ENCODE measurements at regions not wholly inside any gene's neighbourhood (a gene's known extent, or its start where the extent isn't known, plus 50 kb on each side); places are given as distances from the start of the nearest gene placed in this dataset.

DNA sequence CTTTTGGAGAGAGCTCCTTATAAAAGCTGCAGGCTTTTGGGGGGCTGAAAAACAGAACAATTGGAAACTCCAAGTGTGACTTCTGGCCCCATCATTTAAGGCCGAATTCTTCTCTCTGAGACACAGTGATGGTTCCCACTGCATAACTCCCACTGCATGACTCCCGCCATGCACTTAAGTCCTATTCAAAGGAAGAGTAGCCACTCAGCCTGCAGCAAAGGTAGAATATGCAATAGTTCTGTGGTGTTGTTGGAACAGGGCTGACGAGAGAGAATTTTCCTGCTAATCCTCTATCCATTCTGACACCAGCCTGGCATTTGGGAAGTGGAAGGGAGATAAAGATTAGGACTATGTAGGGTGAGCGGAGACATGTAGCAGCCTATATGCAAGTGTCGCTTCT, 185.6 kb upstream of the ZNF462 start:
- WGBS, 2 experiments (ENCODE audit: low coverage in 1 of 2, low lambda C conversion rate in 2 of 2, missing lambda C conversion rate in 2 of 2) = 54 to 56% methylated on average over 5 of the region's 5 CpGs
- no peaks in the 10 kb centered on the region for H3K4me1 ChIP-seq (ENCODE audit: insufficient read depth)
- in situ Hi-C loops (cut with MboI) = no loop called here
- H4K20me1 ChIP-seq (ENCODE audit: insufficient read depth) = no peaks in the 10 kb centered on the region
- no peaks in the 10 kb centered on the region for H3K79me2 ChIP-seq (ENCODE audit: insufficient read depth)
- H3K4me3 ChIP-seq = no peak overlapping the region
- H3K36me3 ChIP-seq (ENCODE audit: low read depth) = no peaks in the 10 kb centered on the region
- no peaks in the 10 kb centered on the region for H3F3A ChIP-seq (ENCODE audit: insufficient read depth)
- no peak for TF ChIP-seq EZH2 (IDR thresholded peaks at IDR 0.05; ENCODE audit: insufficient read depth, poor library complexity, severe bottlenecking)
- no peak for TF ChIP-seq EZH2phosphoT487 (IDR thresholded peaks at IDR 0.05; ENCODE audit: insufficient read depth, low read depth)
- no peaks in the 10 kb centered on the region for H3K9me2 ChIP-seq (ENCODE audit: insufficient read depth)
- no peak overlapping the region for H3K4me2 ChIP-seq (ENCODE audit: unreplicated experiment)
- H3K9ac ChIP-seq = no peak overlapping the region
- no peaks in the 10 kb centered on the region for H3K9me3 ChIP-seq (ENCODE audit: low read depth)
- H3K27me3 ChIP-seq (replicated peaks; ENCODE audit: insufficient read depth) = no peaks in the 10 kb centered on the region
- no peak overlapping the region for H3K27ac ChIP-seq
- DNase-seq = no peak
- H2AFZ ChIP-seq = no peak overlapping the region

DNA sequence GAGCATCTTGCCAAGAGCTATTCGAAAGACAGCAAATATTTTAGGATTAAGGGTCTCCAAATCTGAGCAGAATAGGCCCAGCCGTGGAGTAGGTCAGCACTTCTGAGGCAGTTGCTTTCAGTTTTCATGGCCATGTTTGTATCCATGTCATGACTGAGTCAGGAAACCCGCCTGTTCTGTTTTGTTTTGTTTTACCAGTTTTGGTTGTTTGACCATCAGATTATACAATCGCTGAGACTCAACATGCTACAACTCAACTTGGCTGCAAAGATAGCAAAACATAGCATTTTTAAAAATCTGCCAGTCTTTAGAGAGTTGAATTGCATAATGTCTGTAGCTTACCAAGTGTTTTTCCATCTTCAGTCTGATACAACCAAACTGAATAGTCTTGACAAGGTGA, 185.1 kb upstream of the ZNF462 start:
- in situ Hi-C loops (cut with MboI) = no loop called here
- no peaks in the 10 kb centered on the region for H3K9me2 ChIP-seq (ENCODE audit: insufficient read depth)
- 30 to 38% methylated on average over 4 of the region's 4 CpGs for WGBS, 2 experiments (ENCODE audit: low coverage in 1 of 2, low lambda C conversion rate in 2 of 2, missing lambda C conversion rate in 2 of 2)
- H3K4me1 ChIP-seq (ENCODE audit: insufficient read depth) = no peaks in the 10 kb centered on the region
- no peak overlapping the region for H3K4me3 ChIP-seq
- H3K9me3 ChIP-seq (ENCODE audit: low read depth) = no peaks in the 10 kb centered on the region
- no peaks in the 10 kb centered on the region for H3K36me3 ChIP-seq (ENCODE audit: low read depth)
- no peak overlapping the region for H3K4me2 ChIP-seq (ENCODE audit: unreplicated experiment)
- no peak overlapping the region for H2AFZ ChIP-seq
- H3F3A ChIP-seq (ENCODE audit: insufficient read depth) = no peaks in the 10 kb centered on the region
- no peak overlapping the region for H3K27ac ChIP-seq
- TF ChIP-seq EZH2 (IDR thresholded peaks at IDR 0.05; ENCODE audit: insufficient read depth, poor library complexity, severe bottlenecking) (no peak), EZH2phosphoT487 (IDR thresholded peaks at IDR 0.05; ENCODE audit: insufficient read depth, low read depth) (no peak)
- no peak for DNase-seq
- no peaks in the 10 kb centered on the region for H4K20me1 ChIP-seq (ENCODE audit: insufficient read depth)
- H3K27me3 ChIP-seq (replicated peaks; ENCODE audit: insufficient read depth) = no peaks in the 10 kb centered on the region
- H3K79me2 ChIP-seq (ENCODE audit: insufficient read depth) = no peaks in the 10 kb centered on the region
- no peak overlapping the region for H3K9ac ChIP-seq

DNA sequence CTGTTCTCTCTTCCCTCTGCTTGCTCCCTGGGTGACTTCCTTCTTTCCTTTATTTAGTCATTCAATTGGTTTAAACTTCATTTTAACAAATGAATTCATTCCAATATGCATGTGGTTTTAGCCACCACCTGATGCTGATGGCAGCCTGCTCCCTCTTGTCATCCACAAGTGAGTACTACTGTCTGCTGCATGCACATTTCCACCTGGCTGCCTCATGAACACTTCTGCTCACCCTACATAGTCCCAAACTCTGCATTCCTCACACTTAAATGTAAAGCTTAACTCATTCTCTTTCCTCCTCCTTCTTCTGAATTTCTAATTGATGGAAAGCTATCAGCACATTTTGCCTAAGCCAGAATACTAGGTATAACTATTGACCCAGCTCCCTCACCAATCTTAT, 184.7 kb upstream of the ZNF462 start:
- in situ Hi-C loops (cut with MboI) = no loop called here
- H2AFZ ChIP-seq = no peak overlapping the region
- H3K9me3 ChIP-seq (ENCODE audit: low read depth) = no peaks in the 10 kb centered on the region
- no peak for TF ChIP-seq EZH2phosphoT487 (IDR thresholded peaks at IDR 0.05; ENCODE audit: insufficient read depth, low read depth)
- no peak for TF ChIP-seq EZH2 (IDR thresholded peaks at IDR 0.05; ENCODE audit: insufficient read depth, poor library complexity, severe bottlenecking)
- H3K79me2 ChIP-seq (ENCODE audit: insufficient read depth) = no peaks in the 10 kb centered on the region
- no peak overlapping the region for H3K27ac ChIP-seq
- no peaks in the 10 kb centered on the region for H3K4me1 ChIP-seq (ENCODE audit: insufficient read depth)
- H4K20me1 ChIP-seq (ENCODE audit: insufficient read depth) = no peaks in the 10 kb centered on the region
- no peaks in the 10 kb centered on the region for H3K9me2 ChIP-seq (ENCODE audit: insufficient read depth)
- no peak for DNase-seq
- H3K4me2 ChIP-seq (ENCODE audit: unreplicated experiment) = no peak overlapping the region
- H3F3A ChIP-seq (ENCODE audit: insufficient read depth) = no peaks in the 10 kb centered on the region
- H3K36me3 ChIP-seq (ENCODE audit: low read depth) = no peaks in the 10 kb centered on the region
- H3K27me3 ChIP-seq (replicated peaks; ENCODE audit: insufficient read depth) = no peaks in the 10 kb centered on the region
- H3K4me3 ChIP-seq = no peak overlapping the region
- H3K9ac ChIP-seq = no peak overlapping the region

DNA sequence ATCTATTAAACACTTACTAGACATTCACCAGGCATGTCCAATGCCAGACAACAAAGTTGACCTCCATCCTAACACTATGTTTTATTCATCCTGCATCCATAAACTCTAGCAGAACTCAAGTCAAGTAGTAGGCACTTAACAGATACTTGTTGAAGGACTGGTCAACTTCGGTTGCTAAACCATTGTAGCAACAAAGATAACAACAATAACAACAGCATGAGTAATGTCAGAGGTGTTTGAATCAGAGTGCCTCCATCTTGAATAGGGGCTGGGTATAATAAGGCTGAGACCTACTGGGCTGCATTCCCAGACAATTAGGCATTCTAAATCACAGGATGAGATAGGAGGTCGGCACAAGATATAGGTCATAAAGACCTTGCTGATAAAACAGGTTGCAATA, 180.5 kb upstream of the ZNF462 start:
- no peaks in the 10 kb centered on the region for H3K4me1 ChIP-seq (ENCODE audit: insufficient read depth)
- no peaks in the 10 kb centered on the region for H3F3A ChIP-seq (ENCODE audit: insufficient read depth)
- no peaks in the 10 kb centered on the region for H4K20me1 ChIP-seq (ENCODE audit: insufficient read depth)
- H3K9me3 ChIP-seq (ENCODE audit: low read depth) = no peaks in the 10 kb centered on the region
- no peak overlapping the region for H3K4me3 ChIP-seq
- in situ Hi-C loops (cut with MboI) = no loop called here
- TF ChIP-seq EZH2phosphoT487 (IDR thresholded peaks at IDR 0.05; ENCODE audit: insufficient read depth, low read depth) (no peak), EZH2 (IDR thresholded peaks at IDR 0.05; ENCODE audit: insufficient read depth, poor library complexity, severe bottlenecking) (no peak)
- H3K27ac ChIP-seq = no peak overlapping the region
- no peak for DNase-seq
- 10 to 18% methylated on average over 2 of the region's 2 CpGs for WGBS, 2 experiments (ENCODE audit: low coverage in 1 of 2, low lambda C conversion rate in 2 of 2, missing lambda C conversion rate in 2 of 2)
- H3K79me2 ChIP-seq (ENCODE audit: insufficient read depth) = no peaks in the 10 kb centered on the region
- no peaks in the 10 kb centered on the region for H3K27me3 ChIP-seq (replicated peaks; ENCODE audit: insufficient read depth)
- H2AFZ ChIP-seq = no peak overlapping the region
- no peak overlapping the region for H3K4me2 ChIP-seq (ENCODE audit: unreplicated experiment)
- no peaks in the 10 kb centered on the region for H3K9me2 ChIP-seq (ENCODE audit: insufficient read depth)
- no peaks in the 10 kb centered on the region for H3K36me3 ChIP-seq (ENCODE audit: low read depth)
- no peak overlapping the region for H3K9ac ChIP-seq

DNA sequence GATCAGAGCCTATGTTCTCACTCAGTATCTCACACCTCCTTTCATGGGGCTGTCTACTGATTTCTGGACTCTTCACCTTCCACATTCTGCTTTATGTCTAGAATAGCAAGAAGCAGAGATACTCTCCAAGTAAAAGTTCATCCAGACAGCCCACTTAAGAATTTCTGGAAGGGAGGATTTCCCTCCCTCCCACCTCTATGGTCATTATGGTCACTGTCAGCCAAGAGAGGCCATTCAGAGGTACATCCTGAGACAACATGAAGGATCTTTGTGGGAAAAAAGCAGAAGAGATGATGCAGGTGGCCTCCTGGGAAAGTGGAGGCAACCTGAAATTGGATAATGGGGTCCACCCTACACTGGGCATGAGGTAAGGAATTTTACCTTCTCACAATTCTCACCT, 179.5 kb upstream of the ZNF462 start:
- no peaks in the 10 kb centered on the region for H3K4me1 ChIP-seq (ENCODE audit: insufficient read depth)
- DNase-seq = no peak
- no peaks in the 10 kb centered on the region for H3K79me2 ChIP-seq (ENCODE audit: insufficient read depth)
- no peak overlapping the region for H3K4me2 ChIP-seq (ENCODE audit: unreplicated experiment)
- no peaks in the 10 kb centered on the region for H3K9me2 ChIP-seq (ENCODE audit: insufficient read depth)
- no peak overlapping the region for H3K4me3 ChIP-seq
- H3K9me3 ChIP-seq (ENCODE audit: low read depth) = no peaks in the 10 kb centered on the region
- no peaks in the 10 kb centered on the region for H3K36me3 ChIP-seq (ENCODE audit: low read depth)
- H3F3A ChIP-seq (ENCODE audit: insufficient read depth) = no peaks in the 10 kb centered on the region
- H4K20me1 ChIP-seq (ENCODE audit: insufficient read depth) = no peaks in the 10 kb centered on the region
- H3K9ac ChIP-seq = no peak overlapping the region
- no peak overlapping the region for H3K27ac ChIP-seq
- no peak overlapping the region for H2AFZ ChIP-seq
- no peak for TF ChIP-seq EZH2phosphoT487 (IDR thresholded peaks at IDR 0.05; ENCODE audit: insufficient read depth, low read depth)
- TF ChIP-seq EZH2 (IDR thresholded peaks at IDR 0.05; ENCODE audit: insufficient read depth, poor library complexity, severe bottlenecking) = no peak
- H3K27me3 ChIP-seq (replicated peaks; ENCODE audit: insufficient read depth) = no peaks in the 10 kb centered on the region
- in situ Hi-C loops (cut with MboI) = no loop called here
